HG02852 (cell line): ENCODE measurements at regions not wholly inside any gene's neighbourhood (a gene's known extent, or its start where the extent isn't known, plus 50 kb on each side); places are given as distances from the start of the nearest gene placed in this dataset.

Experiments
- ATAC-seq: cut with Tn5 transposase; IDR thresholded peaks from one replicate; pipeline ENCODE4 v1.9.1; 2021; ENCODE audit warnings: mild to moderate bottlenecking, moderate library complexity; ENCODE audit not compliant: unreplicated experiment

DNA sequence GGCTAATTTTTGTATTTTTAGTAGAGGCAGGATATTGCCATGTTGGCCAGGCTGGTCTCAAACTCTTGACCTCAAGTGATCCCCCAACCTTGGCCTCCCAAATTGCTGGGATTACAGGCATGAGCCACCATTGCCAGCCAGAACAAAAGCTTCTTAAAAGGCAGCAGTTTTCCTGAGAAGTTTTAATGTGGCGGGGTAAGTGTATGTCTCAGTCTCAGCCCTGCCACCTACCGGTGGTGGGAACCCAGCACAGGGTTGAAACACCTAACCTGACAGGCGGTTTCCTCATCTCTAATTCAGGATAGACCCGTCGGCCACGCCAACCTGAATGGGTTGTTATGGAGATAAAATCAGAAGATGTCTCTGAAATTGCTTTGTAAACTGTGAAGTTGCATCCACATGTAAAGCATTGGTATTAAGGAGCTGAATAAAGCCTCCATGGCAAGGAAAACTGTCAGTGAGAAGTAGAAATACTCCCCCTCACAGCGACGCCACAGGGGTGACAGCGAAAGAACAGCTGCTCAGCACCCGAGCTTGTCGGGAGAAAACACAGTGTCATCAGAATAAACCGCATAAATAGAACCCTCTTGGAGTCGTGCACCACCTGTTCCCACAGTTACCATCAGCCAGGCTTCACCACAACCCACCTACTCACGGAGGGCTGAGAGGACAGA, 165.9 kb upstream of the NCAM1 start:
- no peak for ATAC-seq

- ATAC-seq, result no peak
Measured at GRCh38 chr11:112795911-112796649, 165.1 kb upstream of the NCAM1 start.

- ATAC-seq, result no peak
Measured at GRCh38 chr11:112797092-112797491, 164.1 kb upstream of the NCAM1 start.

DNA sequence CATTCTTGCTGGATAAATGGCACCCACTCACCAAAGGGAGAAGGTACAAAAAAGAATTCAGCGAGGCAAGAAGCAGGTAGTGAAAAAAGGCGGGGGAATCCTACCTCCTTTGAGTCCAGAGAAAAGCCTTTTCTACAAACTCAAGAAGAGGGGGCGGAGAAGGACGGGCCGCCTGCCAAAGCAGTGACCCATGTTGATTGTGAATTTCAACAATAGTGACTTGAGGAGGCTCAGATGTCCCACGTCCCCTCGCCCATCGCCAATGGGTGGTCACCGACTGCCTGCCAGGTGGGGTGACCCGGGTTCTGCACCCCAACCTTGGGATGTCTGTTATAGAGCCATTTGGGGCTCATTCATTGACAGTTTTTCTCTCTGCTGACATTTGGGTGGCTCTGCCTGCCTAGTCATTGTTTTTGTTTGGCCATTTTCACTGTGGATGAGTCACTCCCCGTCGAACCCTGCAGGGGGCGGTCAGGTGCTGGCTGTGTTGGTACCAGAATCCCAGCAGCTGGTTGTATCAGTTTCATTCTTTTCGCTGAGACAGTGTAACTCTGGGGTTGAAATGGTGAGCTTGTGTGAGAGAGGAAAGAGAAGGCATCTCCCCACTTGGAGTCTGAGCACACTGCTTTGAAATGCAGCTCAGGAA, 163.4 kb upstream of the NCAM1 start:
- peak; percentile 68 for ATAC-seq

DNA sequence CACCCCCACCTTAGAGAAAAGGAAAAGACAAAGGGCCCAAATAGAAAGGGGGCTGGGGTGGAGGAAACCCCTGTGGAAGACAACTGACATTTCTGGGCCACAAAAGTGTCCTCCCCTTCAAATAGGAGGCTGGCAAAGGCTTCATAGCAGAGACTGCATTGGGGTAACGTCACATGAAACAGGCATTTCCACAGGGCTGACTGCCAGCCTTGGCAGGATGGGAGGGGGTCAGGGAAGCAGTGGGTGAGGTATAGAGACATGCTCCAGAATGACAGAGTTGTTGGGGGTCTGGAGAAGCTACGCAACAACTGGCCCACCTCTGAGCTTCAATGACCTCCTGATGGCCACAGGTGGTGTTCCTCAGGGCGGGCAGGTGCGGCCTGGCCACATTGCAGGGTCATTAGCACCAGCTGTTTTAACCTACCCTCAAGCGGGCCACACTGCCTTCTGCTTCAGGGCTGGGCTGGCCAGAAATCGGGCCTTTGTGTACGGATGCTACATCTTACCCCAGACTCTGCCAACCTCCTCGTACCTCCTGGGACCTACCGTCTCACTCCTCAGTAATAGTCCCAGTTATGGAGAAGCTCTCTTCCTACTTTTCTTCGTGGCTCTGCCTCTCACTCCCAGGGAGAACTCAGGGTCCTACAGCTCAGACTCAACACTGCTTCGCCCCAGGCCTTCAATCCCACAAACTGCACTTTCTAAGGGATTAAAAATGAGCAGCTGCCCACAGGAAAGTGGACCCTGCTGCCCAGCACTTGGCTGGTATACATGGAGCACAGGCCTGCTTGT, 160.0 kb upstream of the NCAM1 start:
- no peak for ATAC-seq

- ATAC-seq, result no peak
Measured at GRCh38 chr11:112801817-112802088, 159.5 kb upstream of the NCAM1 start.

GRCh38 chr11:112805658-112806057, 155.6 kb upstream of the NCAM1 start:
- no peak for ATAC-seq

DNA sequence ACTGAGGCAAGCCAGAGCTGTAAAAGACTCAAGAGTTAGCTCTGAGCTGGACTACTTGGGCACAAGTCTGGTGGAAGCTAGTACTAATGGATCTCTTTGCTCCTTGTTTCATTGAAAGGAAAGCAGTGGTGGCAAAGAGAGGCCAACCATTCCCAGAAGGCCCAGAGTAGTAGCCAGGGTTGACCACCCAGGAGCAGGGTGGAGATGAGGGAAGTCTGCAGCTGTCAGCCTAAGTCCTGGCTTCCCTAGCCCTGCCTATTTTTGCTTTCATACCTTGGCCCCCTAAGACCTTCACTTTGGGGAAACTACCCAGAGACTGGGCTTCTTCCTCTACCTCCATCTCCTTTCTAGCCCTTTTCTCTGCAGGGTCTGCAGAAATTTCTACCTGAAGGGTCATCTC, 155.0 kb upstream of the NCAM1 start:
- ATAC-seq, result no peak

DNA sequence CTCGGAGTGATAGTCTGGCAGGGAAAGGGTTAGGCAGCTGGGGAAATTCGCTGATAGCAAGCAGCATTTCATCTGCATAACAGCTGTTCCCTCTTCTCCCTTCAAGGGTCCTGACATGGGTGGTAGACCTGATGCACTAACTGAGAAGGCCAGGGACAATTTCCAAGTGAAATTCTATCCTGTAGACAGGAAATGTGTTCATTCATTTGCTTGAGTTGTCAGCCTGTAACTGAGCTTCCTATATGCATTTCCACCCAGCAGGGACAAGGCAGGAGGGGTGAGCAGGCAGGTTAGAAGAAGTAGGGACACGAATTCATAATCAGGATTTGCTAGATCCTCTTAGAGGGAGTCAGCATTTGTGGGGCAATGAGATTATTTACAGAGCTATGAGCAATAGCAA, 154.3 kb upstream of the NCAM1 start:
- ATAC-seq, result no peak

GRCh38 chr11:112809429-112809828, 151.8 kb upstream of the NCAM1 start:
- no peak for ATAC-seq

- no peak for ATAC-seq
Measured at GRCh38 chr11:112810951-112811350, 150.3 kb upstream of the NCAM1 start.

- no peak for ATAC-seq
Measured at GRCh38 chr11:112811783-112812182, 149.4 kb upstream of the NCAM1 start.

- no peak for ATAC-seq
Measured at GRCh38 chr11:112812729-112813128, 148.5 kb upstream of the NCAM1 start.

GRCh38 chr11:112814168-112814567, 147.1 kb upstream of the NCAM1 start:
- ATAC-seq, result no peak

DNA sequence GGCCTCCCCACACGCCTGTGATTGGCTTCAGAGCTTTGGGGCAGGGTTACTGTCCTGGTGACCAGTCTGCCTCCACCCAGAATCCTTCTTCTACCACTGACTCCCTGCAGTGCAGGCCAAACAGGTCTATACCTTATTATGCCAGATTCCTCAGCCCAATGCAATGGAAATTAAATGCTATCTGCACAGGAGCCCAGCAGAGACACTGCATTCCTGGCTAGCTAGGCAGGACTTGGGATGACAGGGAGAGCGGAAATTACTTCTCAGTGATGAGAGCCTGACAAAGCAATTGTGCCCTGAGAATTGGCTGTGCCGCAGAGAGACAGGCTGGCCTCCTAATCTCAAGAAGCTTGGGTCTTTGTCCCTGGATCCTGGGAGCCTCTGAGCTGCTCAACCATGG, 143.8 kb upstream of the NCAM1 start:
- ATAC-seq, result no peak

DNA sequence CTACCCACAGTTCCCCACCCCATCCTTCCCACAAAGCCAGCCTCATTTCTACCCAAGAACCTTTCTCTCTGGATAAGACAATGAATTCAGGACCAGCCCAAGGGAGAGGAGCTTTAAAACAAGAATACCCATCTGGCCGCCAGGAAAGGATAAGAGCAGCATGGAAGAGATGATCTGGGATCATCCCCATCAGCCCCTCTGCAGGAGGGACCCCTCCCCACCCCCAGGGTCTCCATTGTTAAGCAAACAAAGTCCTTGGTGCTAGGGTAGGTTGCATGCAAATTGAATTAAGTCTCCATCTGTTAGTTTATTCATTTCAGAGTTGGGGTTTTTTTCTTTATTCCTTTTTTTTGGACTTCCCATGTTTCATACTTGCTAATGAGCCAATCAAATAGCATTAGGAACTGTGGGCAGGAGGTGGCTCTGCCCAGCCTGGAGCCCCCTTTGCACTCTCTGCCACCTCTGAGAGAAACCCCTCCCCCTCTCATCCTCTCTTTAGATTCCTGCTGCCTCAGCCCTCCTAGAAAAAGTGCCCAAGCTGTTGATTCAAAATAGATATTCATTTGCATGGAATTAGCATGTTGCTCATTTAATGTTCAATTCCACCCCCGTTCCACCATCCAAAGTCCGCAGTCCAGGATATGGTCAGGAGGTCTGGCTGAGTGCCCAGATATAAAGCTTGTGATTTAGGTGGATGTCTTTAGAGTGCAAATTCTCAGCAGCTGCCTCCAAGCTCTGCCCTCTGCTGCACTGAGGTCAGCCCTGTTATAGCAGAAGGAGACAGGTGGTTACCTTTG, 138.5 kb upstream of the NCAM1 start:
- ATAC-seq, result no peak

DNA sequence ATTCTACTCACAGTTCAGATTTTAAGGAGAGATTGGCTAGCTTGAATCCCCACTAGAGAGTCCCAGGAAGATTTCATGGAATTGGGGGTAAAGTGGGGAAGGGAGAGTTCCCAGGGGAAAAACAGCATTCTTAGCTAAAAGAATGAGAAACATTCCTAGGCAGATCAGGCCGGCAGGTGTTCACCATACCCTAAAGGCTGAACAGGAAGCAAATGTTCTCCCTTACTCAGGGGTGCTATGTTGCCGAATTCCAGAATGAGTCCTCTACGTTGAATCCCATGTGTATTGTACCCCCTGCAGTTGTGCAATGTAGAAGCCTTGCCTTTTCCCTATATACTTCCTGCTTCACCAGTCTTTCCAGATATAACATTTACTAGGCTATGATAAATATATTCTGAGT, 135.2 kb upstream of the NCAM1 start:
- ATAC-seq, result no peak

DNA sequence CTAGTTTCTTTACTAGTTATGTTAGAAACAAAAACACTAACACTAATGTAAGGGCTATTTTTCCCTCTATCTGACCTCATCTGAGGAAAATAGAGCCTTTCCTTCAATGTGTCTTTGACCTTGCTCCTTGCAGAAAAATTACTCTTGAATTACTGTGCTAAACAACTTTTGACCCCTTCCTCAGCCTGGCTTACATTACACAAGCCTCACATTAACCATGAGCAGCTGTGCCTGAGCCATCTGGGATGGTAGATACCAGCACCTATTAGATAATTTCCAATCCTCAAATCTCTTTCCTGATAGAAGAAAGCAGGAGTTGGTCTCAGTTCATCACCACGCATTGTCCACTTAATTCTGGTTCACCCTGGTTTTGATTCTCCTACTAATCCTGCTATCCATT, 134.4 kb upstream of the NCAM1 start:
- no peak for ATAC-seq

- ATAC-seq, result no peak
Measured at GRCh38 chr11:112828421-112828820, 132.8 kb upstream of the NCAM1 start.

DNA sequence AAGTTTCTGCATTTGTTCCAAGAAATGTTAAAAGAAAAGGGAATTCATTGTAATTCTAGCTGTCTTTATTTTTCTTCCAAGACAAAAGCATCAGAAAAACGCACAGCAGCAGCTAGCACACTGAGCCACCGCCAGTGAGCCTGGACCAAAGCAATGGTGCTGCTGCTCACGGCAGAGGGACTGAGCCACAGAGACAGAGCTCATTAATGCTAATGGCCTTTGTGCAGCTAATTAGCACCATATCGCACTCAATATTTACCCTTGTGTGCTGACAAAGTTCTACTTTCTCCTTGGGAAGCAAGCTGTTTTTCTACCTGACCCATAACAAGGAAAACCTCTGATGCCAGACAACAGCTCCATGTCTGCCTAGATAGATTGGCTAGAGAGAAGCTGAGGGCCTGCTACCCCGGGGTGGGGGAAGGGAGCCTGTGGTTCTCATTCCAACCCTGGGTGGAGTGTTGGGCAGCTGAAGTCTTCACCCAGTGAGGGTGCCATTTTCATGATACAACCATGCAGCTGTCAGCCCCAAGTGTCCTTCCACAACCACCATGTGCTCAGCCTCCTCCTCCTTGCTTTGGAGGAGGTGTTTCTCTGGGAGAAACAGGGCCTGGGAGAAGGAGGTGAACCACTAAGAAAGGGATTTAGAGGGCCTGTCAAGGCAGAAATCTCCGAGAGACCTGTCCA, 131.1 kb upstream of the NCAM1 start:
- ATAC-seq, result no peak
